IPS-18a (cell line): ENCODE measurements at regions not wholly inside any gene's neighbourhood (a gene's known extent, or its start where the extent isn't known, plus 50 kb on each side); places are given as distances from the start of the nearest gene placed in this dataset.

Experiments
- H3K27ac ChIP-seq: one replicate; pipeline ENCODE4 v1.5.1; 2013; ENCODE audit warnings: low read length
- H3K27me3 ChIP-seq: one replicate; pipeline ENCODE4 v1.6.1; 2013; ENCODE audit warnings: mild to moderate bottlenecking, low read length; ENCODE audit not compliant: control insufficient read depth, insufficient read depth
- H3K36me3 ChIP-seq: one replicate; pipeline ENCODE4 v1.6.1; 2013; ENCODE audit warnings: low read depth, low read length; ENCODE audit not compliant: control insufficient read depth
- H3K4me1 ChIP-seq: one replicate; pipeline ENCODE4 v1.6.1; 2013; ENCODE audit warnings: low read depth, low read length; ENCODE audit not compliant: control insufficient read depth
- H3K4me3 ChIP-seq: one replicate; pipeline ENCODE4 v1.5.1; 2013; ENCODE audit warnings: low read length
- H3K9ac ChIP-seq: one replicate; pipeline ENCODE4 v1.6.1; 2013; ENCODE audit warnings: mild to moderate bottlenecking, low read length, moderate library complexity
- H3K9me3 ChIP-seq: one replicate; pipeline ENCODE4 v1.6.1; 2013; ENCODE audit warnings: low read depth, low read length; ENCODE audit not compliant: control insufficient read depth

DNA sequence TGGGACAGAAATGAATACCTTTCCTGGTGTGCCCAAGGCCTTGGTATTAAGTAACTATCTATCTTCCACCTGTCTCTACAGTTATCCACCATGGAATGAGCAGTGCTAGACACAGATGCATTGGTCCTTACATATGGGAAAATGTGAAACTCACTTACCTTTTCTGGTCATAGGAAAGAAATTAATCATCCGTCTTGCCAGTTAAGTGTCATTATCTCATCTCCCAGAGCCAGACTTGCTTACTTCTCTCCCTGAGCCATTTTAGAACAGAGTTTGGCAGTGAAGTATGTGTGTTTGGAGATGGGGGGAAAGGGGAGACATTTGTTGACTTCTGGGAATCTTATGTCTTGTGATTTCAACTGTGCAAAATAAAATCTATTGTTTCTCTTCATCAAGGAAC is 1211.0 kb upstream of the CDH6 start:
- Histone ChIP-seq H3K9ac (no peak overlapping the region), H3K4me1 (peaks cover 19% of the 10 kb centered on the region), H3K27me3 (no peaks in the 10 kb centered on the region)

DNA sequence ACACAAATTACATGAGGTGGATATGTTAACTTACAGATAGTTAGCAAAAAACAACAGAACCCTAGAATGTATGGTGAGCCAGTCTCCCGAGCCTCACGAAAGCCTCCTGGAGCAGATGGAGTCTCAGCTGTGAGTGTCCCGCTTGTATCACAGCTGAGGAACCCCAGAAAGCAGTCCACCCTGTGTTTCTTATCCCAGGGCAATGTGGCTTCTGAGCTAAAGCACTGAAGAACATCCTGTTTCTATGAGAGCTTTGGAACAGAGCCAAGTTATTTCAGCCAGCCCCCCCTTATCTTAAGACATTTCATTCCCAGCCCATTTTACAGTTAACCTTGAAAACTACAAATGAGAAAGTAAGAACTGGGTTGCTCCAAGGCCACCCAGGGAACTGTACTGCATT is 1220.9 kb upstream of the CDH6 start:
- H3K9me3 ChIP-seq: no peaks in the 10 kb centered on the region
- no peak overlapping the region for H3K27ac ChIP-seq
- no peak overlapping the region for H3K4me3 ChIP-seq
- H3K9ac ChIP-seq: no peak overlapping the region
- no peaks in the 10 kb centered on the region for H3K36me3 ChIP-seq
- no peaks in the 10 kb centered on the region for H3K4me1 ChIP-seq
- no peaks in the 10 kb centered on the region for H3K27me3 ChIP-seq

More for the DNA sequence above, 1211.0 kb upstream of the CDH6 start:
- no peaks in the 10 kb centered on the region for H3K9me3 ChIP-seq
- H3K36me3 ChIP-seq: no peaks in the 10 kb centered on the region
- H3K27ac ChIP-seq: no peak overlapping the region
- H3K4me3 ChIP-seq: no peak overlapping the region

DNA sequence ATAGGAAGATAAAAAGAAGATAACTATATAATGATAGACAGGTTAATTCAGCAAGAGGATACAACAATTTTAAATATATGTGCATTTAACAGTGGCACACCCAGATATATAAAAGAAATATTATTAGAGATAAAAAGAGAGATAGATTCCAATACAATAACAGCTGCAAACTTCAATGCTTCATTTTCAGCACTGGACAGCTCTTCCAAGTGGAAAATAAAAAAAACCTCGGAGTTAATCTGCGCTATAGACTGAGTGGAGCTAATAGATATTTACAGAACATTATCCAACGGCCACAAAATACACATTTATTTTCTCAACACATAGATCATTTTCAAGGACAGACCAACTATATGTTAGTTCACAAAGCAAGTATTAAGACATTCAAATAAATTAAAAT is 1229.5 kb upstream of the CDH6 start:
- Histone ChIP-seq H3K9ac (no peak overlapping the region), H3K27ac (no peak overlapping the region), H3K9me3 (no peaks in the 10 kb centered on the region), H3K4me3 (no peak overlapping the region), H3K4me1 (no peaks in the 10 kb centered on the region), H3K27me3 (no peaks in the 10 kb centered on the region), H3K36me3 (no peaks in the 10 kb centered on the region)

DNA sequence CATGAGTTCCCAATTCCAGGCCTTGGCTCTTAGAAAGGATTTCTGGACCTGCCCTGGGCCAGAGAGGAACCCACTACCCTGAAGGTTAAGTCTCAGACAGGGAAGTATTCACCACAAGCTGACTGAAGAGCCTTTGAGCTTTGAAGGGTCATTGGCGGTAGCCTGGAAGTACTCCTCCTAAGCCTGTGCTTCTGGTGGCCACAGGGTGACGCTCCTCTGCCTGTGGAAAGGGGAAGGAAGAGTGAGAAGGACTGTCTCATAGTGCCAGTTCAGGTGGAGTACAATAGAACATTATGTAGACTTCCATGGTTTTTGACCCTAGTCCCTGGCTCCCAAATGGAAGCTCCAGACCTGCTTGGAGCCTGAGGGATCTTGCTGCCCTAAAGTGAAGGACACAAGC is 1233.2 kb upstream of the CDH6 start:
- Histone ChIP-seq H3K9me3 (no peaks in the 10 kb centered on the region), H3K4me3 (no peak overlapping the region), H3K9ac (no peak overlapping the region), H3K4me1 (no peaks in the 10 kb centered on the region), H3K27me3 (no peaks in the 10 kb centered on the region), H3K36me3 (no peaks in the 10 kb centered on the region), H3K27ac (no peak overlapping the region)

DNA sequence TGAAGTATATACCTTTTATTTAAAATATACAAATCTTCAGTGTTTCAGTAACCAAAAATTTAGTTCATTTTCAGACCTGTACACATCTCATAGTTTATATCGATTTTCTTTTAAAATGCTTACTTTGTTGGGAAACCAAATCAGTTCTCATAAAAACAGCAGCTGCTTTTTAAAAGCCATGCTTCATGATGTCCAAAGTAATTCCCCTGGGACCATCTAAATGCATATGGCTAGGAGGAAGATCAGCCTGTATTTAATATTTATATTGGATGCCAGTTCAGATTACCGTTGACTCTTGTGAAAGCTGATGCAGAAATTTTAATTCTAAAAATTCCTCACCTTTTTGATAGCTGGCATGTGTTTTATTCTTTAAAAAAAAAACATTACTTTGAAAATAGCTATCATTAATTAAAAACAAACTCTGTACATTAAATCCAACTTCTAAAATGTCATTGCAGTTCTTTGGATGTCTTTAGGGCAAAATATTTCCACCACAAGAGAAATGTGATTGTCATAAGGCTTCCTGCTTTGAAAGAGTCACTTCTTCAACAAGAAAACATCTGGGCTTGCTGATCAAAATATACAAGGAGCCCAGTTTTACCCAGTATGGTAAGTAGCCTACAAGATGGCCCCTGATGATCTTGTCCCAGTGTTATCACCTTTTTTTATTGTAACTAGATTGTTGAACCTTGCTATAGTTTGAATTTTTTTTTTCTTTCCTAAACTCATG is 1242.9 kb upstream of the CDH6 start:
- Histone ChIP-seq H3K36me3 (no peaks in the 10 kb centered on the region), H3K4me3 (no peak overlapping the region), H3K4me1 (no peaks in the 10 kb centered on the region), H3K9ac (no peak overlapping the region), H3K27me3 (no peaks in the 10 kb centered on the region), H3K27ac (no peak overlapping the region), H3K9me3 (no peaks in the 10 kb centered on the region)

DNA sequence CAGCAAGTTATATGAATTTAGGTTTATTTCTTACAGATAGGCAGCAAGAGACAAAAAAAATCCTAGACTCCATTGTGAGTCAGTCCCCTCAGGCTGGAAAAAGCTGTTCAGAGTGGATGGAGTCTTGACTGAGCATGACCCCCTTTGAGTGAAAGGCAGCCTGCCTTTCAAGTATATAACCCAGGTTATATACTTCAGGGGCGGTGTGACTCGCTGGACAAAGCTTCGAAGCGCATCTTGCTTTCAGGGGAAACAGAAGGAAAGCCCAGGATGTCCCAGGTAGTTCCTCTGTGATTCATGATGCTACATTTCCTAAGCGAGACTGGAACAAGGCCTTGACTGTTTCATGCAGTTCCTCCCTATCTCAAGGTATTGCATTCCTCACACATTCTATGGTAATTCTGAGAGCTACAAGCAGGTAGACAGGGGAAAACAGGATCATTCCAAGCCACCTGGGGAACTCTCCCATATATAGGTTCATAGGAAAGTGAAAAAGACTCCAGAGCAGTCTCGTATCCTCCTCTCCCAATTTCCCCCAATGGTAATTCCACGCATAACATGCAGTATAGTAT is 1244.1 kb upstream of the CDH6 start:
- Histone ChIP-seq H3K4me1 (no peaks in the 10 kb centered on the region), H3K4me3 (no peak overlapping the region), H3K36me3 (no peaks in the 10 kb centered on the region), H3K27ac (no peak overlapping the region), H3K9me3 (no peaks in the 10 kb centered on the region), H3K9ac (no peak overlapping the region), H3K27me3 (no peaks in the 10 kb centered on the region)

DNA sequence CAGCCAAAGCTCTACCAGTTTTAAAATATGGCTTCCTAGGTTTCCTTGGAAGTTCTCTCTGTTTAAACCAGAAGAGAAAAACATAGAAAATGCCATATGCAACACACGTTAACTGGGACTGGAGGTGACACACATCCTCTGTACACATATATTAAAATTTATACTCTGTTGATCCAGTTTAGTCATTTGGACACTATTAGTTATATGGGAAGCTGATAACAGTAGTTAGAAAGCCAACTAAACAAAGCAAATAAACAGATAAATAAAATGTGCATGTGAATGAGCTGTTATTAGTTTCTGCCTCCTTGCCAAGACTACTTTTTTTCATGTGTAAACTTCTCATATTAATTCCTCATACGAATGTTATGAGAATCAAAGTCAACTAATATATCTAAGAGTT is 1249.2 kb upstream of the CDH6 start:
- Histone ChIP-seq H3K4me1 (no peaks in the 10 kb centered on the region), H3K27ac (no peak overlapping the region), H3K9ac (no peak overlapping the region), H3K4me3 (no peak overlapping the region), H3K9me3 (no peaks in the 10 kb centered on the region), H3K36me3 (no peaks in the 10 kb centered on the region), H3K27me3 (no peaks in the 10 kb centered on the region)

DNA sequence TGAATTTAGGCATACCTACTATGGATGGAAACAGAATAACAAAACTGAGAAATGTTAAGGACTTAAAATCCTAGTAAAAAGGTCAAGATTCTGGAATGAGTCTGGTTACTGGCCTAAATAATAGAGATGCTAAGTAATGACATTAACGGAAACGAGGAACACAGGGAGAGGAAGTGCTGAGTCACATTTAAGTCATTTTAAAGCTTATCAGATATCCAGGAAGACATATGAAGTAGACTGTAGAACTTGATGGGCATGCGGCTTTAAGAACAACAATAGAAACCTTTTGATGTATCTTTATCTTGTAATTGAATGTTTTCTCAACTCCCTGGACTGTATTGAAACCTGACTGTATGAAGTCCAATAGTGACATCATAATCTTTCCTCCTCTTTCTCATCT is 1251.4 kb upstream of the CDH6 start:
- Histone ChIP-seq H3K9ac (no peak overlapping the region), H3K4me3 (no peak overlapping the region), H3K27ac (no peak overlapping the region), H3K9me3 (no peaks in the 10 kb centered on the region), H3K27me3 (no peaks in the 10 kb centered on the region), H3K36me3 (no peaks in the 10 kb centered on the region), H3K4me1 (no peaks in the 10 kb centered on the region)

DNA sequence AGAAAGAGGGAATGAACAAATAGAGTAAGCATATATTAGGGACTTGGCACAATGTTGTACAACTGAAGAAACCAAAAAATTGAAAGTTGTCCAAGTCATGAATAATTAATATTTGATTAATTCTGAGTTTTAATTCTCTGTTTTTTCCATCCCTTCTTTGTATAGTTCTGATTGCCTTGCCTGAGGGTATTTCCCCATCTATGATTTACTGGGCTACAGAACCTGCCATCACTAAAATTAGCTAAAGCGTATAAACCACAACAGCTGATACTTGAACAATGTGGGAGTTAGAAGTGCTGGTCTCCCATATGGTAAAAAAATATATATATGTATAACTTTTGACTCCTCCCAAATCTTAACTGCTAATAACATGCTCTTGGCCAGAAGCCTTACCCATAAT is 1253.5 kb upstream of the CDH6 start:
- no peak overlapping the region for H3K4me3 ChIP-seq
- no peaks in the 10 kb centered on the region for H3K9me3 ChIP-seq
- no peak overlapping the region for H3K9ac ChIP-seq
- no peak overlapping the region for H3K27ac ChIP-seq
- no peaks in the 10 kb centered on the region for H3K27me3 ChIP-seq
- no peaks in the 10 kb centered on the region for H3K36me3 ChIP-seq
- H3K4me1 ChIP-seq: no peaks in the 10 kb centered on the region

DNA sequence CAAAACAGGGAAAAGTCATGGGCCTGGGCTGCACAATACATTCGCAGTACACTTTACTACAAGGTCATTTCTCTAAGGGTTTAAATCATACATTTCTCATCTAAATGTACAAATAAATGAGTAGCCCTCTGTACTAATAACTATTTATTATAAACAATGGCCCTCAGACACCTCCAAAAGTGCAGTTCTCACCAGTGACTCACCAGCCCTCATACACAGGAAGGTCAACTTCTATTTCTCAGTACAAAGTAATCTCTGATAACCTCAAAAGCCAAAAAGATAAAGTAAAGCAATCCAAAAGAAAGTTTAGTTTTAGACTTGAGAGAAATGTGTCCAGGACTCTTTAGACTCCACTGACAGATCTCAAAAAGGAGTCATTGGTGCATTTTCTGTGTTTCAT is 1258.1 kb upstream of the CDH6 start:
- Histone ChIP-seq H3K36me3 (no peaks in the 10 kb centered on the region), H3K9me3 (no peaks in the 10 kb centered on the region), H3K4me3 (no peak overlapping the region), H3K27ac (no peak overlapping the region), H3K9ac (no peak overlapping the region), H3K4me1 (no peaks in the 10 kb centered on the region), H3K27me3 (no peaks in the 10 kb centered on the region)

DNA sequence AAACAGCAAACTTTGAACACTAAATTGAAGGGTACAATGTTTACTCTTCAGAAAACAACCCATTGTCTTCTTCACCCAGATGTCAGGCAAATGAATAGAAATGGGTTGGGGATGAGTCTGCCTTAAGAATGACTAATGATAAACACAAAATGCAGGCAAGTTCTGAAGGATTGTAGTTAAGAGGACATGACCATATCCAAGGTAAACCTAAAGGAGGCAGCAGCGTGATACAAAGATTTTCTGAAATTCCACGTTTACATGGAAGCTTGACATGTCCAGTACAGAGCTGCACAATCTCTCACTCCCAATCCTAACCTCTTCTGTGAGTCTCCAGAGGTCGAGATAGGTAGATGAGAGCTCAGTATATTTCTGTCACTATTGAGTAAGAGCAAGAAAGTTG is 1263.2 kb upstream of the CDH6 start:
- H3K36me3 ChIP-seq: no peaks in the 10 kb centered on the region
- no peak overlapping the region for H3K4me3 ChIP-seq

DNA sequence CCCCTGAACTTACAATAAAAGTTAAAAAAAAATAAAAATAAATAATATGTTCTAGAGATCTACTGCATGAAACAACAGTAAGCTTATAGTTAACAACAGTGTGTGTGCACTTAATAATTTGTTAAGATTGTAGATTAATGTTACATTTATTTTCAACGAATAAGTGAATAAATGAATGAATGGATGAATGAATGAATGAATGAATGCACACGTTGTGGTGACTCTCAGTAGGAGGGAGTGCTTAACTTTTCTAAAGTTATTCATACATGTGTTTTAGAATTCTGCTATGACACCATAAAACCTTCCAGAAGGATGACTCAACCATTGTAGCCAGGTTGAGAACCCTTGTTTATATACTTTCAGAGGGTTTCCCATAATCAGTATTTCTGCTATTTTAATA is 1269.4 kb upstream of the CDH6 start:
- Histone ChIP-seq H3K27ac (no peak overlapping the region), H3K9ac (no peak overlapping the region), H3K4me1 (no peaks in the 10 kb centered on the region), H3K4me3 (no peak overlapping the region), H3K36me3 (no peaks in the 10 kb centered on the region), H3K9me3 (no peaks in the 10 kb centered on the region), H3K27me3 (no peaks in the 10 kb centered on the region)

More for the DNA sequence above, 1263.2 kb upstream of the CDH6 start:
- Histone ChIP-seq H3K9ac (no peak overlapping the region), H3K9me3 (no peaks in the 10 kb centered on the region), H3K27me3 (no peaks in the 10 kb centered on the region), H3K27ac (no peak overlapping the region), H3K4me1 (no peaks in the 10 kb centered on the region)
